NCI-H146 (cell line): ENCODE measurements at regions not wholly inside any gene's neighbourhood (a gene's known extent, or its start where the extent isn't known, plus 50 kb on each side); places are given as distances from the start of the nearest gene placed in this dataset.

Experiments
- DNase-seq: peaks from one replicate; lab custom pipeline; 2025; lab: John Stamatoyannopoulos, UW

DNA sequence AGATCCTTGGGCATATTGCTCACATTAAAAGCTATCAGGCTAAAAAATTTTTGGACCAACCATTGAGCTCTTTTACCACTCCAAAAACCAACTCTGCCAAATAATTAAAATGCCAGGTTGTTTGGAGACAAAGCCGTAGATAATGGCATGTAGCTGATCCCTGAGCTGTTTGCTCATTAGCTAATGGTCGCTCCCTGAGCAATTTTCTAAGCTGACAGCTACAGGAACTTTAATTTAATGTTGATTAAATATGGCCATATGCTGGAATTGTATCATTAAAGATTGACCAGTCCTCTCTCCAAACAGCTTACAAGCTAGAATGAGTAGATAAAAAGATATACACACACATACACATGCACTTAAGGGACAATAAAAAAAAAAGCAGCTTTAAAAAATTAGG is 216.2 kb upstream of the ARHGAP20 start:
- DNase-seq, result no peak

DNA sequence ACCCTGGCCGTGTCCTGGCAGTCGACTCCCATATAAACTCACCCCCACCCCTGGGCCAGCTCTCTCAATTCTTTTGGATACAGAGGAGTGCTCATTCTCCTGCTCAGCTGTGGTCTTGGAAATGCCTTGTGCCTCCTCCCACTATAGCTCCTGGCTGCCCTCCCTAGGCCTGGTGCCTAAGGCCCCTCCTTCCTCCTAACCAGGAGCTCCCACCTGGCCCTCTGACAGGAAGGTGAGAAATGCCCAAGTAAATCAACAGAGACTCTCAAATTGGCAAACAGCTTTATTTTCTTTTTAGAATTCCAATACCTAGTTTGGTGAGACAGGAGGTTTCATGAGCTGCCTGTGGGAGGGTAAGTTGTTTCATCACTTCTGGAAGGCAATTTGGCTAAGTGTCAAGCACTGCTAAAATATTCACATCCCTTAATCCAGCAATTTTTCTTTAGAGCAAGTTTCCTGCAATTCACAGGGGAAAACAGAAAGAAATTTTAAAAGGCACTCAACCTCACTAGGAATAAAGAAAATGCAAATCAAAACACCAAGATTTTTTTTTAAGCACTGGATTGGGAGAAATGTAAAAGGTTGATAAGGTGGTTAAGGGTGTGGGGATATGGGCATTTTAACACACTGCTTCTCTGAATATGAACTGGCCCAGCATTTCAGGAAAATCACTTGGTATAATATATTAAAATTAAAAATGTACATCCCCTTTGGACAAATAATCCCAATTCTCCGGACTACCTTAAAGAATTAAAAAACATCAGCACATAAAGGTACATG is 209.7 kb upstream of the ARHGAP20 start:
- no peak for DNase-seq

DNA sequence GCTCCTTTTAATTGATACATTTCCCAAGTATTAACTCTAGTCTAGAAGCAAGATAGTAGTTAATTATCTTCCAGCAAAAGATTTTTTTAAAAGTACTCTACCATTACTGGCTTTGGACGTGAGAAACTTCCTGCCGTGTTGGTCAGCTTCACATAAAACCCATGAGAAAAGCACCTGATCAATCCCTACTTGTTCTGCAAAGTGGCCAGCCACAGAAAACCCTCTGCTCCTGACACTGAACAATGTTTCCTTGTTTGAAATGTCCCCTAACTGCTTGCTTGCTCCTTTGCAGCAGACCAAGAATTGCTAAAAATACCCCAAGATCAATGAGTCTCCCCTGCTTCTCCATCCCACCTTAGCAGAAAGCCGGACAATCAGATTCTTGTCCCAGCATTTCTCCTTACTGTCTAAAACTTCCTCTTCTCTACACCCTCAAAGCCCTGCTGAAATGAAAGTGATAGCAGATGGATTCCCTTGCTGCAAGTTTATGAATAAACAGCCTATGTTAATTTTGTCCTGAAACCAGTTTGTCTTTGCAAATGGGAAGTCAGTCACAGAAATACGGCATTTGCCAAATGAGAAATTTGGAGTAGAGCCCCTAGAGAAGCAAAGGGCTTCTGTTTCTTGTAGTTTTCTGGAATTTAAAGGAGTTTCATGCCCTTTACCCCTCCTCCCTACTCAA is 207.1 kb upstream of the ARHGAP20 start:
- DNase-seq, result no peak

DNA sequence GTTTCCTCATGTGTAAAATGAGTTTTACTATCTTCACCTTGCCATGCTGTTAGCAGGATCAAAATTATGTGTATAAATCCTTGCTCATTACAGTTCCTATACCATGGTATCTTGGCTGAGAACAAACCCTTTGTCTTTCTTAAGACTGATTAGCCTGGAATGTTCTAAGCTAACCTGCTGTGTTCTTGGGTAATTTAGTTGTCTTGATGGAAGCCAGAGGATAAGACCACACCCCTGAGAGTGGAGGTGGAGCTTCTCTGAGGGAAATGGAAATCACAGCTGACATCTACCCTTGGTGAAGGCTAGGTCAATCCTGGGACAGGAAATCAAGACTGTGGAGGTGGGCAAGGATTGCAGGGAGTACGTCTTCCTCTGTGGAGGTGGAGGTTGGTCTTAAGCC is 206.1 kb upstream of the ARHGAP20 start:
- no peak for DNase-seq

DNA sequence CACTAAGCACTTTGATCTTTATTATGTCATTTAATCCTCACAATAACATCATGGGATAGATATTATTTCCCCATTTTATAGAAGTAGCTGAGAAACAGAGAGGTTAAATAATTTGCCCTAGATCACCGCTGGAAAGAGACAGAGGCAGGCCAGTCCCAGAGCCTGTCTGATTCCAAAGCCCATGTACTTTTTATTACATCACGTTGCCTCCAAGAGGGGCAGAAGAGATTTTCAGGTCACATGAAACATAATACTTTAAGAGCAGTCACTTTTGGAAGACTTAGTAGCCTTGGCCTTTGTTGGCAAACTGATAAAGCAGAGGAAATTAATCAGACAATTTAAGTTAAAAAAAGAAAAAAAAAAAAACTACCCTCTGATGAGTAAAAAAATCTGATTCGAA is 200.2 kb upstream of the ARHGAP20 start:
- no peak for DNase-seq

DNA sequence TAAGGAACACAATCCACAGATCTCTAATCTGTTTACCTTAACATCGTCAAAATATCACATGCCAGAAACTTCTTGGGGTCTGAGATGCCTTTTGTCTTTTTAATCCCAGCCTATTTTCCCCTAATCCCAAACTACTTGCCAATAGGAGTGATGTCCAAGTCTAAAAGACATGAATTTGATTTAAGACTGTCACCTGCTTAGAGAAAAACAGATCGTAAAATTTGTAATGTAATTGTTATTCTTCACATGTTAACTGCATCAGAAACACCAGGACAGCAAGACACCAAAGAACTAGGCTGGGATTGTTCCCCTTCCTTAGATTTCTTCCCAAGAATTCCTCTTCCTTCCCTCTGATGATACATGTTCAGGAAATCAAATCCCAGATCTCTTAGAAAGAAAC is 198.1 kb upstream of the ARHGAP20 start:
- no peak for DNase-seq

DNA sequence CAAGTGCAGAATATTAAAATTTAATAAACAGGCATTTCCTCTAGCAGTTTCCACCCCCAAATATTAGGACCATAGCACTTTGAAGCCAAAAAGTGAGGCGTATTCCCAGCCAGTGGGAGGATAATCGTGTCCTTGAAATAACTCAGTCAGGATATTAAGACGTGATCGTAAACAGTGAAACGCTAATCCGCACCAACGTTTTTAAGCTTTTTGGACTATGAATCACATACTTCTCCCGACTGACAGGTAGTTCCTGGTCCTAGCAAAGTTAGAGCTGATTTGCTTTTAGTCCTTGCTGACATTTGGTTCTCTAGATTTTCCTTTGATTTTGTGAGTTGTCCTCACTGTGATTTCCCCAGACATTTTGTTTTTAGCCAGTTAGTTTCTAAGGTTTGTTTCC is 197.1 kb upstream of the ARHGAP20 start:
- no peak for DNase-seq

DNA sequence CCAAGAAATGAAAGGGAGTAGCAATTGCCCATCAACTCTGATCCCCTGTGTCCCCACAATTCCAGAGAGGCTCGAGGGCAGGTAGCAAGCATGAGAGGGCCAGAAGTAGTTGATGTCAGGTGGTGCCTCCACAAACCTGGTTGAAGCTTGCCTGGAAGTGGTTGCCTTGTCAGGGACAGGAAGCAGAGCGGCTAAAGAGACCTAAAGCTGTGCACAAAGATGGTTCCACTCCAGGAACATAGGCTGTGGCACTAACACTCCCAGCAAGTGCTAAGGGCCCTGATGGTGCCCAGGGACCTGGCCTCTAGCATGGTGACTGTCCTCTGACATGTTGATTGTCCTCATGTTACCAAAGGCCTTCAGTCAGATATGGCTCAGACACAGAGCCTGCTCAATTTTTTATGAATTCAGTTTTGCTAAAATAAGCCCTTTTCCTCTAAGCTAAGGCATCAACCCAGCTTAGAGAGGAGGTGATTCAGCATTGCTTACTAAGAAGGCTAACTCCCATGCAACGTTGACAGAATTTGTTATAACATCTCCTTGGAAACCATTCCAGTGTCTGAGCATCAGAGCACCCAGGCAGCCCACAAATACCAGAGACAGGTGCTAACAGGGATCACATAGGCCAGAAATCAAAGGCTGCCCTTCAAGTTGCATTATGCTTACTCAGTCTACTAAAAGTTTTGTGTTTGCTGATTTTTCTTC is 196.3 kb upstream of the ARHGAP20 start:
- DNase-seq, result no peak

DNA sequence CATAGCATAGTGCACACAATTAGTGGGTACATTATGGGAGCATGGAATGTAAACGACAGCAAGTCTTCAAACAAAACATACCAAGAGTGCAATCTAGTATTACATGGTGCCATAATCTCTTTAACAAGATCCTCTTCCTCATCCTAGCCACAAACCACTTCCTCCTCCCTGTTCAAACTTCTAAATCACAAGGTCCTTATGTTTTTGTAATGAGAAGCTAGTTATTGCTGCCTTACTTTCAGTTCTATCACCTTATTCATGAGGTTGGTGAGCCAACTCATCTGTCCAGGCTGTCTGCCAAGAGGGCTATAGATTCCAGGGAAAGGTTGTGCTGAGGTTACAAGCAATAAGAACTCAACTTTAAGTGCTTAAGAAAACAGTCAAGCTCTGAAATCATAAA is 195.4 kb upstream of the ARHGAP20 start:
- DNase-seq, result no peak

DNA sequence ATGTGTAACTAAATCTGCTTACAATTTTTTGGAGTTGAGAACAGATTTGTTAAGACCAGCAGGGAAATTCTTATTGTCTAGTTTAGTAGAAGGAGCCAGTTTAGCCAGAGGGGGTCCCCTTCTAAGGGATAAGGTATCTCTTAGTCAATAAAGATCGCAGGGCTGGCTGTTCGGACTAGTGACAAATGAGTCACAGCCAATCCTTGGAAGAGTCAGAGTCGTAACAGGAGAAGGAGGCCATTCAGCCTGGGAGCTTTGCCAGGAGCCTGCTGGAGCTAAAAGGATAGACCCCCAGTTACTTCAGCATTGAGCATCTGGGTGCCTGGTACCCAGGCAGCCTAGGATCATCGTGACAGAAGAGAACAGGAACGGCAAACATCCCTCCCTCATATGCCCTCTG is 191.6 kb upstream of the ARHGAP20 start:
- no peak for DNase-seq

DNA sequence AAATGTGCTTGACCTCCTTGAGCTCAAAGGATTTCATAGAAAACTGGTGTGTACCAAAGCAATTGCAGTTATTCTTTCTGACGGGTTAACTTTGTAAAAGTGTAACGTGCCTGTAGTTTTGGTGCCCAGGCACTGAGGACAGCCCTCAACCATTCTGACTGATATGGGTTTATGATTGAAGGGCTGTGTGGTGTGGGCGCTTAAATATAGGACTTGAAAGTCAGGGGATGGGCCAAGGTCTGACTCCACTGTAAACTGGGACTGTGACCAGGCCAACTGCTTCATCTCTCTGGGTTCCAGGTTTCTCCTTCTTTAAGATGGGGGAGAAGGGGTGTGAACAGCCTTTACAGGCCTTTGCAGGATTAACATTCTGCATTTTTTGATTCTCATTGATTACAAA is 191.1 kb upstream of the ARHGAP20 start:
- no peak for DNase-seq

DNA sequence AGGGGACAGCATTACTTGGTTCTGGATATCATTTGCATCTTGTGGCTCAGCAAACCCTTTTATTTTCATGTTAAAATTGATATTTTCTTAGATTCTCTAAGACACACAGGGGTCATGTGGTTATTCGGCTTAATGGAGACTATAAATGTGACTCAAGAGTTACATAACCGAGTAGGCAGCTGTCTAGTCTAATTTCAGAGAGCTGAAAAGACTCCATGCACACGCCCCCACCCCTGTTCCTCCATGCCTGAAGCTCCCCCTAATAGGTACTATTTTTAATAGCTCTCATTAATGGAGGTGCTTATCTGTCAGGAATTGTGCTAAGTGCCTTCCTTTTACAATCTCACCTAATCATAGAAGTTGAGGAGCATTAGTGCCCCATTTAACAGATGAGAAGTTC is 189.2 kb upstream of the ARHGAP20 start:
- no peak for DNase-seq

DNA sequence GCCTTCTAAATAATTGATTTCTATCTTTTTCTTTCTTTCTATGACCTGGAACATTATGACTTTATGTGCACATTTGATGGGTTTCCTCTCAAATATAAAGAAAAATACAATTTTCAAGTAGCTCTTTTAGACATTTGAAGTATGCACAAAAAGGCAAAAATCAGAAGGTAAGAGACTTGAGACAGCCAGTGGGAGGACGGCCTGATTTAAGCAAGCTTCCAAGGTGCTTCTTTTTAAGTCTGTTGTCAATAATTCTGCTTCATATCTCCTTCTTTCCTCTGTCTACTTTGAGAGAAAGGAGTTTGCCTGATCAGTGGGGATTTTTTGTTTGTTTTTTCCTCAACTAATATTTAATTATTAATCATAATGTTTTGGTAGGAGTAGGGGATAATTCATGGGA is 188.2 kb upstream of the ARHGAP20 start:
- DNase-seq, result no peak

DNA sequence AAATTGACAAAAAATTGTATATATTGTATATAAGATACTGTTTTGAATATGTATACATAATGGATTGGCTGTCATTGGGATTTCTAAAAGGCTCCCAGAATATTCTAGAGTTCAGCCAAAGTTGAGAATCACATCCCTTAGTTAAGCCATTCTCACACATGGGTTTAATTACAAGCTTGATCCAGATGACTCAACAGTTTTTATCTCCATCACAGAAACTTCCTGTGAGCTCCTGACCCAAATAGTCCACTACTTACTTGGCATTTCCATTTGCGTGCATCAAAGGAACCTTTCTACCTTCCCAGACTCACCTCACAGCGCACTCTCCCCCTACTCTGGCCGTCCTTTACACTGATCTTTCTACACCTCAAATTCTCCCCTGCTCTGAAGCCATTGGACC is 184.8 kb upstream of the ARHGAP20 start:
- DNase-seq, result no peak

DNA sequence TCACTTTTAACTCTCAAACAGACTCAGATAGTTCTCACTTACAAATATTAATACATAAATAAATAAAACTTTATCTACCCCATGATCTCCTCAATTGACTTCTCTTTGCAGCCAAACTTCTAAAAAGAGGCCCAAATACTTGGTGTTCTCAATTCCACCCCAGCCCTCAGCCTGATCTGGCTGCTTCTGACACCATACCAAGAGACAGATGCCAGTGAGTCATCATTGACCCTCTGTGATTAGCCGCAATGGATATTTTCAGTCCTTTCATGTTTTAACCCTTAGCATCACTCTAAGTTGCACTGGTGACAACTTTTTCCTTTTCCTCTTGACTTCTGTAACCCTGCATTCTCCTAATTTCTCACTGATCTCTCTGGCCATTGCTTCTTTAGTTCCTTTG is 184.1 kb upstream of the ARHGAP20 start:
- no peak for DNase-seq

DNA sequence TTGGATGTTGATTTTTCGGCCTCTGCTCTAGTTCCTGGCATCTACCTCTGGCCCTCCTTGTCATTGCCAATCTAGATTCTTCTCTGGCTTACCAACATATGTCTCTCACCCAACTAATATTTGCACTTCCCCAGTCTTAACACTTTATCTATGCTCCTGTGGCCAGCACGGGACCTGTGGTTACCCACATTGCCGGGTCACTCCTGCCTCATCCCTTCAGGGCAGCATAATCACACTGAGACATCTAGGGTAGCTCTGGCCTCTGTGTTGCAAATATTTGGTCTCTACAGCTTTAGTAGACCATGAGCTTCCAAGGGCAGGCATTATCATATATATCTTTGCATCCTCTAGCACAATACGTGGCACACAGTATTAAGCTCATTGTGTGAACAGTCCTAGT is 182.0 kb upstream of the ARHGAP20 start:
- no peak for DNase-seq

DNA sequence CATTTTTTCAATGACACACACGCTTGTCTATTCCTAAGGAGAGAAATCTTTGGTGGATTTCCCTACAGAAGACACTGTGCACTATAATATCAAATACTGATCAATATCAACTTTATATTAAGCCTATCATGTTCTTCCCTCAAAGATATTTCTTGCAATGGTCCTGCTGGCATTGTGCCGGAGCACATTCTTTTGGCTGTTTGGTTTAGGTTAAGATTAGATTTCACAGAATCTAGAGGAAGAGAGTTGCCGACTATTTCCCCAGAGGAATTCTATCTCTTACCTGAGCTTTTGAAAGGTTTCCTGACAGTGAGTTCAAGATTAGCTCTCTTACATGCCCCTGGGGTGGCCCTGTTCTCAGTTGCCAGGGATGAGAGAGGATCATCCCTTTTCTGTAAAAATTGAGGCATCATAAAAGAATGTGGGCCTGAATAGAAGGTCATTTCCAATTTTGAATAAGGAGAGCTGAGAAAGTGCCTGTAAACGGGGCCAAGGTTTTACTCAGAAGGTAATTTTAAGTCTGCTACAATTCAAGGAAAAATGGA is 180.6 kb upstream of the ARHGAP20 start:
- no peak for DNase-seq

DNA sequence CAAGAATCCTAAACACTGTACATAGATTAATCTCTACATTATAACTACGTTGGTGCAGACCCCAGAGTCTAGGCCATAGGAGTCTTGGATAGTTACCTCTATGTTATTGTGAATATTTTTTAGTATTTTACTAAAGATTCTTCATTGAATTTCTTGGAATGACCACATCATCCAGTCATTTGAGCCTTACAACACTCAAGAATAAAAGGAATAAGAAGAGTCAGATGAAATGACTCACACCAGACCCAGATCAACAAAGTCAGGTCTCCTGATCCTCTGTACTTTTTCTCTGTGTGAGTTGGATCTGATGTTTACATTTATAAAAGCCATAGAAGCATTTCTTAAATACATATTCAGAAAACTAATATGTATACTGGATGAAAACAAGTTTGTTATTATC is 179.2 kb upstream of the ARHGAP20 start:
- DNase-seq, result no peak

DNA sequence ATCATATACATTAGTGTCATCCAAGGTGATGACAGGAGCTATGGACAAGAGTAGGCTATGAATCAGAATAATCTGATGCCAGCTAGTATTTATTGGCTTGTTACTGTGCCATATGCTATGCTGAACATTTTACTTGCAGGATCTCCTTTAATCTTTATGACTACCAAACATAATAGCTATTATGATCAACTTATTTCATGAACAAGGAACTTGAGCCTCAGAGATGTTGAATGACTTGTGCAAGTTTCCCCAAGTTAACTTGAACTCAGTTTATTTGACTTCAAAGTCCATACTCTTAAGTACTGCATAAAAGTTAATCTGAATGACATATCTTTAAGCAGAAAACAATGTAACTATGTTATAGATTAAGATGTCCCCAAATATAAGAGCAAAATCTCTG is 178.8 kb upstream of the ARHGAP20 start:
- no peak for DNase-seq

DNA sequence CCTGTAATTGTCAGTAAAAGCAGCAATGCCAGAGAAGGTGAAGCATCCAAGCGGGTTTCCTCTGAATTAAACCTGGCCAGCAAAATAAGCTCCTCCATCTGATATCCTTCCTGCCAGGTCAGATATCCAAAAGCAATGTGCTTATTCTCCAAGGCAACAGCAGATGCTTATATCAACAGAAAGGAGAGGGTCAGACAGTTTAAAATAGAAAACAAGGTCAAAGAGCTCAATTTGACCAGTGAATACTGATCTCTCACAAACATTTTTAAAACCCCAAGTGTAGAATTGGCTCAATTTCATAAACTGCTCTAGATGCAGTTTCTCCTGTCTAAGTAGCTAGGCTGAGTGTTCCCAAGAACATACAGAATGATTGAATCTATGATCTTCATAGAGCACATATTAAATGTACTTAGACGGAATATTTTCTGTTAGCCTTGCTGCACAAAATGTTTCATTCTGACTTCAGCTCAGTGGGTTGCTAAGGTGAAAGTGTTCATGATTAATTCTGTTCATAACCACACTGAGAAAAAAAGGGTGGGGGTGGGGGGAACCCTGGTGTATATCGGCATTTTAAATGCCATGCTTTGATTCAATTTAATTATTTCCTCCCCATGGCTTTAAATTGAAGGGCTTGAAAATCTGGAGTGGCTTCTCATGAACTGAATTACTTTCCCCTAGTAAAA is 174.2 kb upstream of the ARHGAP20 start:
- no peak for DNase-seq

DNA sequence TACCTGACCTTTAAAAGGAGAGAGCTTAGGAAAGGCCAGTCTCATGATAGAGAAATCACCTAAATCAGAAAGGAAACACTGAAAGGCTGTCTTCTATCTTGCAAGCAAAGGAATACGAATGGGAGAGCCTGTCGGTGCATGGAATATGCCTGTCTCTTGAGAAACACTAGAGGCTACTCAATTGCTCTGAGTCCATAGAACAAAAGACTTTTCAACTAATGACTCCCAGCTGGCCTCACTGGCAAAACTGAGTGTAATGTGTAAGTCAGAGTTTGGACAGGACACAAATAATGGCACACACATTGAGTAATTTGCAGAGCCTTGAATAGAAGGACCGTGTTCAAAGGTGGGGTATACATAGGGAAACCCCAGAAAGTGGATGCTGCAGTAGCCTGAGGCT is 171.0 kb upstream of the ARHGAP20 start:
- no peak for DNase-seq

DNA sequence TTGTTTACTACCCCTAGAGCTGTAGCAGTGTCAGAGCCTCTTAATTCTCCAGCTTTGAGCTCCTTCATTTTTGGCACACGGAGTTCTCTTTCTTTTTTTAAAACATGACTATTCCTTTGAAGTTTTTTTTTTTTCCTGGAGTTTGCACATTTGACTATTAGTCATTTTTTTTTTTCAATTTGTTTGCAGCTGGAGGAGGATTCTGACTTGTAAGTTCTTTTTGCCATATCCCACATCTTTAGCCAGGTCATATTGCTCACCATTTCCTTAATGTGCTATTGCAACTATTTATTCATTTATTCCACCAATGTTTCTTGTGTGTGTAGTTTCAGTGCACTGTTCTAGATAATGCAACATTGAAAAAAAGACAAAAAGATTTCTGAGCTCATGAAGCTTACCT is 166.3 kb upstream of the ARHGAP20 start:
- DNase-seq, result no peak
